Small intestine (tissue), 7 donors: ENCODE measurements at regions not wholly inside any gene's neighbourhood (a gene's known extent, or its start where the extent isn't known, plus 50 kb on each side); places are given as distances from the start of the nearest gene placed in this dataset.
A peak's percentile ranks its signal among the peaks of the same experiment; 100 is the strongest.

ENCODE experiments used
- DNase-seq, 2 donors: peaks; one replicate each; pipeline versions ENCODE4 v3.0.0 to v3.0.0-alpha.2; 2013
- FAIRE-seq: peaks from 2 replicates; lab custom pipeline; 2012; peaks lifted over from hg19 to GRCh38; lab: Jason Lieb, UNC
- H3K27ac ChIP-seq, 3 donors: one replicate each; pipeline ENCODE4 v1.5.1; 2013; ENCODE audit warnings: low read length in 2 of 3, mild to moderate bottlenecking in 2 of 3, control low read depth in 1 of 3, inconsistent platforms in 1 of 3, low read depth in 1 of 3, moderate library complexity in 1 of 3
- H3K27me3 ChIP-seq, 3 donors: one replicate each; pipeline ENCODE4 v1.6.1; 2013; ENCODE audit warnings: low read length in 3 of 3, inconsistent platforms in 1 of 3; ENCODE audit not compliant: control insufficient read depth in 3 of 3, insufficient read depth in 3 of 3
- H3K36me3 ChIP-seq, 3 donors: one replicate each; pipeline ENCODE4 v1.6.1; 2013; ENCODE audit warnings: low read length in 3 of 3, inconsistent platforms in 1 of 3, low read depth in 1 of 3, mild to moderate bottlenecking in 1 of 3, moderate library complexity in 1 of 3; ENCODE audit not compliant: control insufficient read depth in 3 of 3, insufficient read depth in 2 of 3
- H3K4me1 ChIP-seq, 3 donors: one replicate each; pipeline ENCODE4 v1.6.1; 2013; ENCODE audit warnings: low read length in 2 of 3, inconsistent platforms in 1 of 3, low read depth in 1 of 3, mild to moderate bottlenecking in 1 of 3, moderate library complexity in 1 of 3; ENCODE audit not compliant: control insufficient read depth in 3 of 3, insufficient read depth in 2 of 3
- H3K4me3 ChIP-seq, 3 donors: one replicate each; pipeline ENCODE4 v1.5.1; 2013; ENCODE audit warnings: low read length in 3 of 3, control low read depth in 1 of 3, inconsistent platforms in 1 of 3, low read depth in 1 of 3, mild to moderate bottlenecking in 1 of 3, moderate library complexity in 1 of 3
- H3K9me3 ChIP-seq, 2 donors: one replicate each; pipeline ENCODE4 v1.6.1; 2013; ENCODE audit warnings: low read depth in 1 of 2, low read length in 1 of 2; ENCODE audit not compliant: control insufficient read depth in 2 of 2, insufficient read depth in 1 of 2
- WGBS, 3 donors: extraction: QIAGEN DNeasy Blood & Tissue Kit; methylation state at CpG; one replicate each; pipeline ENCODE4 v1.1.7; 2013; 5-methylcytosine and 5-hydroxymethylcytosine counted together
- donor health status: healthy with polysubstance abuse.
- donor health status: control.
- donor health status: control.
- donor health status: Bipolar disorder and iron deficiency.
- donor health status: healthy.

DNA sequence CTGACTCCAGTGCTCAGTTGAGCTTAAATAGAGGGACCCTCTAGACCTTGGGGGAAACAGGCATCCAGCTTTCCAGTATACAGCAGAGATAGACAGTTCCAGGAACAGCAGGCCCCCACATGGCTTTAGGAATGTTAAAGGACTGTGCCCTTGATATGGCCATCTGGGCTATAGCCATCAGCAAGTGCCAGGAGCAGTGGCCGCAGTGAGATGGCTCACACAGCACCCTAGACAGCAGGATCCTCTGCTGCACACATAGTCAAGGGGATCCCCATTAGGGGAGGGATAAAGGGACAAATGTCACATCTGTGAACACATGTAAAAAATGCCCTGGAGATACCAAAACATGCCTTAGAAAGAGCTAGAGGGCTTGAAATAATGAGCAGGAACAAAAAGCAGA lies 213.4 kb downstream of the PTH2R start:
- FAIRE-seq (no peak), DNase-seq (no peak)
- no peak overlapping the region for H3K4me3 ChIP-seq
- H3K27ac ChIP-seq = no peak overlapping the region
- WGBS, 3 donors = 91 to 100% (median 96%) methylated on average over 1 of the region's 1 CpG
- no peaks in the 10 kb centered on the region for H3K36me3 ChIP-seq
- H3K9me3 ChIP-seq = no peaks in the 10 kb centered on the region
- no peaks in the 10 kb centered on the region for H3K27me3 ChIP-seq
- H3K4me1 ChIP-seq = no peaks in the 10 kb centered on the region

DNA sequence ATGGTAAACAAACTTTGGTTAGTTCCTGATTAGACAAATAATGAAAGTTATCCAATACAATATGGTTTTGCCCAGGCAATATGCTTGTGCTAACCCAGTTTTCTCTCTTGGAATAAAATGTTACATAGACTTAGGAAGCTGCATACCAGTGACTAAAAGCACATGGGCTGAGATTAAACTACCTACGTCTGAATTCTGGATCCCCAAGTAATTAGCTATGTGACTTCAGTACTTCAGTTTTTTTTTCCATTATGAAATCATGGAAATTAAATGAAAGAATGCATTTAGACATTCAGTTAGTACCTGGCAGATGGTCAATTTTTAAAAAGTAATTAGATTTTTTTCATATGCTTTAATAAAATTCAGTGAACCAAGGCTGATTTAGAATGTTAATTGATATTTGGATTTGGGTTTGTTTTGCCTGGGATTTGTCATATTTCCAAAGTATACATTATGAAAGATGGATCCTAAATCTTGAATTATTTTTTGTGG lies 213.9 kb downstream of the PTH2R start:
- Histone ChIP-seq H3K4me1 (no peaks in the 10 kb centered on the region), H3K4me3 (no peak overlapping the region), H3K36me3 (no peaks in the 10 kb centered on the region), H3K27ac (no peak overlapping the region), H3K27me3 (no peaks in the 10 kb centered on the region), H3K9me3 (no peaks in the 10 kb centered on the region)
- FAIRE-seq = no peak
- 59 to 78% (median 68%) methylated on average over 1 of the region's 1 CpG for WGBS, 3 donors
- no peak for DNase-seq

DNA sequence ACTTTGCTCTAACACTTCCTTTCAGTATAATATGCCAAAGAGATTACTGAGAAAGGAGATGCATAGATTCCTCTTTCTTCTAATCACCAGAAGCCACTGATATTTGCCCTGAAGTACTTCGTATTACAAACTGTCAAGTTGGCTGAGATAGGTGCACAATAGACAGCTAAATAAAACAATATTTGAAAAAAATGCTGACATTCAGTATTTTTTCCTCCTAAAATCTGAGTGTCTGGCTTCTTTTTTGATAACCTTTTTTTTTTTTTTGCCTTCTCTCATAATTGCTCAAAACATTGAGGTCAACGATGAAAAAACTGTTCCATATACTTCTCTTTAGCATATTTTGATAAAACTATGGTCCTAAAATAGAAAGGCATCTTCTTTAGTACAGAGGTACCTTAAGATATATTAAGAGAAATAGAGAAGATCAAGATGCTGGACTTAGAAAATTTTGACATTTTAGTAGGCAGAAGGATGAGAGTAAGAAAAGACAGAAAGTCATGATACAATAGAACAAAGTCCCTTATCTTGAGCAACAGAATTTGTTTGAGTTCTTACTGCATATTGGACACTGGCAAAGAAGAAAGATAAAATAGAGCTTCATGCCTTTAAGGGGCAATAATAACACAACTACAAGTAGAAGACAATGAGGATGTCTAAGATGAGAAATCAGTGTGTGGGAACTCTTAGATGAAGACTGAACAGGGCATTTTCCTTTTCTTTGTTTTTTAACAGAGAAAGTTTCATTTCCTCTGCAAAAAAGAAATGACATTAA lies 220.7 kb downstream of the PTH2R start:
- no peak overlapping the region for H3K27ac ChIP-seq
- H3K36me3 ChIP-seq = no peaks in the 10 kb centered on the region
- H3K9me3 ChIP-seq = no peaks in the 10 kb centered on the region
- no peaks in the 10 kb centered on the region for H3K27me3 ChIP-seq
- DNase-seq = no peak
- no peak overlapping the region for H3K4me3 ChIP-seq
- no peaks in the 10 kb centered on the region for H3K4me1 ChIP-seq
- no peak for FAIRE-seq
- WGBS, 3 donors = 67 to 71% (median 69%) methylated on average over 2 of the region's 2 CpGs

DNA sequence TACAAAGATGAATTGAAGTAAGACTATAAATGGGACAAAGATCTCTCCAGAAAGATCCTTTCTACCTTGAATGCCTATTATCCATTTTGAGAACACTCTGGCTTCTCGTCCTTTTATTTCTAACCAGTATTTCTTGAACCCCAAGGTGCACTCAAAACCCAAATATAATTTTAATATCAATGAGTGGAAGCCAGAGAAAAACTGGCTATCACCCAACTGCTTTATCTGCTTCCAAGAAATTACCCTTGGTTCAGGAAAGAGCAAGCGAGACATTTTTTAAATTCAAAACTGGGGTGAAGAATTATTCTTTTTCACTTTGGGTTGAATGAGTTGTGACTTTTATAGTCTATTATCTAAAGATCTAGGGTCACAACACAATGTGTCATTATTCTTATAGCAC lies 221.3 kb downstream of the PTH2R start:
- H3K27me3 ChIP-seq = no peaks in the 10 kb centered on the region
- DNase-seq = no peak
- H3K4me1 ChIP-seq = no peaks in the 10 kb centered on the region
- no peaks in the 10 kb centered on the region for H3K36me3 ChIP-seq
- 28 to 65% (median 41%) methylated on average over 2 of the region's 2 CpGs for WGBS, 3 donors
- FAIRE-seq = no peak
- H3K27ac ChIP-seq = no peak overlapping the region
- no peak overlapping the region for H3K4me3 ChIP-seq
- no peaks in the 10 kb centered on the region for H3K9me3 ChIP-seq

DNA sequence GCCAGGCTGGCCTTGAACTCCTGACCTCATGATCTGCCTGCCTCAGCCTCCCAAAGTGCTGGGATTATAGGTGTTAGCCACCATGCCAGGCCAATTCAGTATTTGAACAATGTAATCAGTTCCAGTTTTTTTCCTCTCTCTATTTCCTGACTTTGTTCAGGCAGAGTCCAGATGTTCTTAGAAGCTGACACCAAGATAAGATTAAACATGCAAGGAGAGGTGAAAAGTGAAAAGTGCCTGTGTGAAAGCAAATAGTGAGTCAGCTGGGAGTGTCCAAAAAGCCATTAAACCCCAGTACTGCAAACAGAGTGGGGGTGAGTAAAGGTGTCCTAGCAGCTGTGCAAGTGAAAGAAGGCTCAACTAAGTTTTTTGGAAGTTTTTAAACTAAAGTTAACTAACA lies 231.5 kb downstream of the PTH2R start:
- H3K36me3 ChIP-seq = no peaks in the 10 kb centered on the region
- peak overlapping the region in 1 of 3 donors; percentile 41 for H3K27ac ChIP-seq
- FAIRE-seq = no peak
- H3K4me3 ChIP-seq = no peak overlapping the region
- H3K27me3 ChIP-seq = no peaks in the 10 kb centered on the region
- peak; percentile 65 to 88 for DNase-seq
- no peaks in the 10 kb centered on the region for H3K4me1 ChIP-seq
- H3K9me3 ChIP-seq = no peaks in the 10 kb centered on the region

DNA sequence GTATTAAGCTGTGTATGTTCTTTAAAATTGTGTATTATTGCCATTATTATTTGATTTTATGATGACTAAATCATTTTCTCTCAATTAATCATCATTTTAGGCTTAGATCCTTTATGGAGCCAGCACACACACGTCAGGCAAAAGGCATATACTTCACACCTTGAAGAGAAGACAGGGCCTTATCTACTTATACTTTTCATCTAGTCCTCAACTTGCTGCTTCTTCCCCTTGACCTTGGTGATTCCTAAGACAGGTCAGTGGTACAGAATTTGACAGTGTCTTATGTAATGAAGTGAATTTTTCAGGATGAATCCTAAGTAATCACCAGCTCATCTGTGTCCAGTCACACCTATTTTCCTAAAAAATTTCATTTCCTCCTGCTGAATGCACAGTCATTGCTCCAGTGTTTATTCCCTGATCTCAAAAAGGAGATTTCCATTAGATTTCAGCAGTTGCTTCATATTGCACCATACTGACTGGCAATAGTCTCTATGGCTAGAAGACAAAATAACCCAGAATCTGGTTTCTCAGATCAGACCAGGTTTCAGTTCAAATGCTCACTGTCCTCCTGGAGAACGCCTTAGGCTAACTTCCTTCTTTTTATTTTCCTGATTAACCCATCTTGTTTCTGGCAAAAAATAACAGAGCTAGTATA lies 235.7 kb downstream of the PTH2R start:
- Histone ChIP-seq H3K4me1 (no peaks in the 10 kb centered on the region), H3K27ac (no peak overlapping the region), H3K9me3 (no peaks in the 10 kb centered on the region), H3K4me3 (no peak overlapping the region), H3K27me3 (no peaks in the 10 kb centered on the region), H3K36me3 (no peaks in the 10 kb centered on the region)
- FAIRE-seq (no peak), DNase-seq (no peak)
- 35 to 78% (median 70%) methylated on average over 2 of the region's 2 CpGs for WGBS, 3 donors

DNA sequence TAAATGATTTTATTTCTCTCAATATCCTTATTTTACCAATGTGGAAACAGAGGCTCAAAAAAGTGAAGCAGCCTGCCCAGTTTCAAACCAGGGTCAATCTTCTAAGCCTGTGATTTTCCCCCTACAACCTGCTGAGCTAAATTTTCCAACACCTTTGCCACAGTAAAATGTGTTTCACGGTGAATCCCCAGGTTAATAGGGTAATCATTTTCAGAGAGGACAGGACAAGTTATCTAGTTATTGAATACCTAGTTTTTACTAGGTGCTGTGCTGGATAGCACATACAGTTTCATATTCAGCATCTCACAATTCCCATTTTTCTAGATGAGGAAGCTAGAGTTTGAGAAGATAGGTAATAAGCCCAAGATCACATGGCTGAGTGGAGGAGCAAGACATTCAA lies 236.6 kb downstream of the PTH2R start:
- Histone ChIP-seq H3K9me3 (no peaks in the 10 kb centered on the region), H3K27ac (no peak overlapping the region), H3K36me3 (no peaks in the 10 kb centered on the region), H3K4me1 (no peaks in the 10 kb centered on the region), H3K27me3 (no peaks in the 10 kb centered on the region), H3K4me3 (no peak overlapping the region)
- no peak for DNase-seq
- FAIRE-seq = no peak
- 65 to 83% (median 77%) methylated on average over 1 of the region's 1 CpG for WGBS, 3 donors

DNA sequence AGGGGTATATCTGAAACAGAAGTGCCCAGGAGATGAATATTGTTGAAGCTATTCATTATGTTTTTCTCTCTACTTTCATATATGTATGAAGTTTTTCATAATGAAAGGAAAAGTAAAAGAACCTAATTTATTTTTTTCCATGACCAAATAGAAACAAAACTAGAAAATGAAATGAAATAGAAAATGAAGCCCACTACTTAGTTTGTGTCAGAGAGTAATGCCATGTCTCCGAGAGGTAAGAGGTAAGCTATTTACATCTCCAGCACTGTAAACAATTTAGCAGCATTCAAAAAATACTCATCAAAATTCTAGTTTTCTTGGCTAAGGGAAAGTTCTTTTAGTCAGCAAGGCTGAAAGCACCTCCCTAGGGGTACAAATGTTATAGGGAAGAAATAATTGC lies 238.6 kb downstream of the PTH2R start:
- Histone ChIP-seq H3K36me3 (no peaks in the 10 kb centered on the region), H3K27me3 (no peaks in the 10 kb centered on the region), H3K4me3 (no peak overlapping the region), H3K9me3 (no peaks in the 10 kb centered on the region), H3K27ac (no peak overlapping the region), H3K4me1 (no peaks in the 10 kb centered on the region)
- no peak for DNase-seq
- no peak for FAIRE-seq
- 78 to 86% (median 79%) methylated on average over 1 of the region's 1 CpG for WGBS, 3 donors
